CD4-positive, alpha-beta T cell treated with Interleukin-1 beta for 1 hour (primary cell): ENCODE measurements at regions not wholly inside any gene's neighbourhood (a gene's known extent, or its start where the extent isn't known, plus 50 kb on each side); places are given as distances from the start of the nearest gene placed in this dataset.

Source experiments
- DNase-seq, 2 donors: peaks; one replicate each; pipeline ENCODE4 v3.0.0-alpha.2; 2020 to 2022

- no peak for DNase-seq
Measured at GRCh38 chr6:102474041-102474807, 1080.7 kb downstream of the GRIK2 start.

DNA sequence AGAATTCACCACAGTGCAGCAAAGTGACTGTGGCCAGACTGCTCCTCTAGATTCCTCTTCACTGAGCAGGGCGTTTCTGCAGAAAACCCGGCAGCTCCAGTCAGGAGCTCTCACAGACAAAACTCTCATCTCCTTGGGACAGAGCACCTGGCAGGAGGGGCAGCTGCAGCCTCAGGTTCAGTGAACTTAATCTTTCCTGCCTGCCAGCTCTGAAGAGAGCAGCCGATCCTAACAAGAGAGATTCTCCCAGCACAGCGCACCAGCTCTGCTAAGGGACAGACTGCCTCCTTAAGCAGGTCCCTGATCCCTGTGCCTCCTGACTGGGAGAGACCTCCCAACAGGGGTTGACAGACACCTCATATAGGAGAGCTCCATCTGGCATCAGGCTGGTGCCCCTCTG is 1065.5 kb downstream of the GRIK2 start:
- DNase-seq = no peak

DNA sequence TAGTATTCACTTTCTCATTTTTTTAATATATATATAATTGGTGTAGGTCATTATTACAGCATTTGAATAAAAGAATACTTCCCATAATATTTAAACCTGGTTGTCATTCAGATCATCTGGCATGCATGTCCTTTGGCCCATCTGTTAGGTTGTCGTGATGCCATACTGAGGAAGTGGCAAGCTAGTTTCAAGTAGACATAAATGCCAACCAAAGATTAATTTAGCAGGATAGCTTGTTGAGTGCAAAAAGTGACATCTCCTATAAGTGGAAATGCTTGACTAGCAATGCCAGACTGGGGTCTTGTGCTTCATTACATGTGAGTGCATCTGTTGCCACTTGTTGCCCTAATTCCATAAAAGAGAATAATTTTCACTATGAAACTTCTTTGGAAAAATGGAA is 1044.7 kb downstream of the GRIK2 start:
- no peak for DNase-seq

DNA sequence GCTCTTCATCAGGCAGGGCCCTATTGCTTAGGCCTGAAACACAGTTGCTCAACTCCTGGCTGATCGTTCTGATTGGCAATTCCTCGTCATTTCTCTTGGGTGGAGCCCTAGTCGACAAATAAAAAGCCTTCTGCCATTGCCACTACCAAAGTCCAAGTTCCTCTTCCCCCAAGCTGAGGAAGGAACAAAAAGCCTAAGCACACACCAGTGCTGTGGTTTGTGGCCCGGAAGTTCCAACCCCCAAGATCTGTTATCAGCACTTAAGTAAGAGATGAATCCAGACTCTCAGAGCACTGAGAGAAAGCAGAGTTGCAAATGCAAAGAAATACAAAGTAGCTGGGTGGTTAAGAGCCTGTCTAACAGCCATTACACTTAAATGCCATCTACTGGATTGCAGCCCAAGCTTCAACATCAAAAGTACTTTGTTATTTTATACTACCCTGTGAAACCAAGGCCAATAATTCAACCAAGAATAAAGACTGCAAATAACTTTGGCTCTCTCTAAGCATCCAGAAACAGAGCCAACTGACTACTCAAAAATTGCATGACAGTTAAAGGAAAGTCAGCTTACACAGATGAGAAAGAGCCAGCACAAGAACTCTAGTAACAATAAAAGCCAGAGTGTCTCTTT is 1024.0 kb downstream of the GRIK2 start:
- DNase-seq = no peak

DNA sequence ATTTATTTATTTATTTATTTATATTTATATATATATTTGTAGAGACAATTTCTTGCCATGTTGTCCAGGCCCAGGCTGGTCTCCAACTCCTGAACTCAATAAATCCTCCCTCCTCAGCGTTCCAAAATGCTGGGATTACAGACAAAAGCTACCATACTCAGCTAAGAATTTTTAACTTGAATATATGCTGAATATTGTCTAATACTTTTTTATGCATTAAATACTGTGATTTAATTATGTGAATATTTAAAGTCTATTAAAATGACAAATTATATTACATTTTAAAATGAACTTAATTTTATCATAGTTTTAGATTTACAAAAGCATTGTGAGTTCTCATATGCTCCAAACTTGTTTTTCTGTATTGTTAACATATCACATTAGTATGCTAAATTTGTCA is 1022.4 kb downstream of the GRIK2 start:
- DNase-seq = no peak

GRCh38 chr6:102411796-102412195 is 1018.3 kb downstream of the GRIK2 start:
- no peak for DNase-seq

- DNase-seq = no peak
Measured at GRCh38 chr6:102407886-102408741, 1014.6 kb downstream of the GRIK2 start.

DNA sequence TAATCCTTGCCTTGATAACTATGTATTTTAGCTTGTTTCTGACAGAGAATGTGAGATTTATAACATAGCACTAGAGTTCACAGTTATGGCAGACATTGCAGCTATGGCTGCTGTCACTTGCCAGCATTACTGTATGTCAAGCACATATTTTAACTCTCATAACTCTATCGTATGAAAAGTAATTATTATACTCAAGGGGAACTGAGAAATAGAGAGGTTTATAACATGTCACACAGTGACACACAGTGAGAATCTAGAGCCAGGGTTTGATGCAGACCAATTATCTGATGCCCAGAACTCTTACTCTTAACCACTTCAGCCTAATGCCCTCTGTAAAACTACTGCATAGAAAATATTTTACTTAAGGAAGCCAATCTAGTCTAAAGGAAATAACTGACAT is 1012.4 kb downstream of the GRIK2 start:
- DNase-seq = no peak

DNA sequence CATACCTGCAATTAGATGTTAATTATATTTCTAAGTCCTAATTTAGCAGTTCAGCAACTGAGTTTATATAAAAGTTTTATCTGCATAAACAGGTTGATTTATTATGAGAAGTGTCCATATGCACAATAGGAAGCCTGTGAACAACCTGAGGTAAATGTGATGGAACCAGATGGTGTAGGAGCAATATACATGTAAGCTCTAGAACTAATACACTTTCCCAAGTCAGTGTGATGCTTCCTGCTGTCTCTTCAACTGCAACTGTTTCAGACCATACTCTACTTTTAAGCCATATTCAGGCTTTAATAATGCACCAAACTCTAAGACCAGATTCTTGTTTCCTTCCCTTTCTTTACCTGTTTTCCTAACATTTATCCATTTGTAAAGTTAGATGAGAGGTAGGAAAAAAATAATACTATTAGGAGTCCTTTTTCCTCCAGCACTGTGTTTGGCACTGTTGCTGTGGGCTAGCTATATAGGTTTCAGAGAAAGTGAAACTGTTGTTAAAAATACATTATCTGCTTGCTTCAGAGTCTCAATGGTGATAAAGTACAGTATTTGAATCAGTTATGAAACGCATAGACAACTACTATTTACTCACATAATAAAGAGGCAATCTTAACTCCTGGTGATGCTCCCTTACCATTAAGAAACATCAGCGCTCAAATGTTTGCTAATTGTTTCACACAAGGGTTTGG is 1009.3 kb downstream of the GRIK2 start:
- DNase-seq = no peak

DNA sequence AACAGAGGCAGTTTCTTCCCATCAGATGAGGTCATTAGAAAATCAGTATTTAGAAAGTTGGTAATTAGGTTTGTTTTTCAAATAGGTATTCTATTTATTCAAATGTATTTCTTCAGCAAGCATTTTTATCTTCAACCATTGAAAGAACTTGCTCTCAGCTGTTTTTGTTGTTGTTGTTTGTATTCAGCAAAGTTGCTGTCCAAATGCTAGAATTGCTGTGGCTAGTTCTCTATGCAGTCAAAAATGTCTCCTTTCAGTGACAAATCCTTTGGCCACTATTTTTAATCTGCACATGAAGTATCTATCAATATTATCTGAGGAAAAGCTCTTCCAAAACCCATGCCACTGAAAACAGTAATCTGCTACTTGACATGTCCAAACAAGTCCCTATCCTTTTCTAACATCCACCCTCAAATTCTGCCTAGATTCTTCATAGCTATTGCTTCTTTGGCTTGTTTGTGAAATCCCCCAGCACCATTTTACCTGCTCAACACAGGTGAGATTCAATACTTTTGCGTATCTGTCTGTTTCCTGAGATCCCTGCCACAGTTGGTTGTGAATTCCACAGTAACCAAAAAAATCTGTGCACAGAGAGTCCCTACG is 1005.4 kb downstream of the GRIK2 start:
- no peak for DNase-seq

GRCh38 chr6:102390541-102390940 is 997.0 kb downstream of the GRIK2 start:
- DNase-seq = no peak

GRCh38 chr6:102389994-102390393 is 996.5 kb downstream of the GRIK2 start:
- no peak for DNase-seq

- DNase-seq = no peak
Measured at GRCh38 chr6:102387326-102388033, 994.0 kb downstream of the GRIK2 start.

DNA sequence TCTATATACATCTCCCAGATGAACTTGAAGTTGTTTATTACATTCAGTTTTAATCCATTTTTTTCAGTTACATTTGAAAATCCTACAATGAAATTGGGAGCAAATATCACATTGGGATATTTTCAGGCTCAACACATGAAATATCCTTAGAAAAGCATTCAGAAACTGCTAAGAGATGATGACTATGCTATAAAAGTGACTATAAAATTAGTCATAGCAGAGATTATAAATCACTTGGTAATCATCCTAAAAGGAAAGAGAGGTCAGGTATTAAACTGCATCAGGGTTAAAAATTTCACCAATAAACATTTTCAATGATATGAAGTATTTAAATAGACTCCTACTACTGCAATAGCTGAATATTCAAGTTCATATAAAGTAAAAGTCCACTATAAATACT is 987.7 kb downstream of the GRIK2 start:
- DNase-seq = no peak

GRCh38 chr6:102356170-102356569 is 962.7 kb downstream of the GRIK2 start:
- DNase-seq = no peak

DNA sequence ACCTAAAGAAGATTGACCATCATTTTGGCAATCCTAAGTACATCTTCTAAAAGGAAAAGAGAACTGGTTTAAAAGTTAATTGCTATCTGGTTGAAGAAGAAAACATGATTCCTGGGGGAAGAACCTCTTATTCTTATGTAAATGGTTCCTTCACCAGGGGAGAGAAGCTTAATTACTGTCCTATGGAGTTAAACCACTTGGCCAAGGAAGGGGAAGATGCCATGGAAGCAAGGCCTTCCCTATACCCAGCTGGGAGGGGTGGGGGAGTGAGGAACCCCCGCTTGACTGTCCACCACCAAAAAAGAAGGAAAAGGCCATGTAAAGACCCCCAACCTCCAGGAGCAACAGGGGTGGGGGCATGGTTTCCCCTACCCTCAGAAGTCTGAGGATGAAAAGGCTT is 962.1 kb downstream of the GRIK2 start:
- DNase-seq = no peak

- DNase-seq = no peak
Measured at GRCh38 chr6:102352552-102352951, 959.0 kb downstream of the GRIK2 start.

DNA sequence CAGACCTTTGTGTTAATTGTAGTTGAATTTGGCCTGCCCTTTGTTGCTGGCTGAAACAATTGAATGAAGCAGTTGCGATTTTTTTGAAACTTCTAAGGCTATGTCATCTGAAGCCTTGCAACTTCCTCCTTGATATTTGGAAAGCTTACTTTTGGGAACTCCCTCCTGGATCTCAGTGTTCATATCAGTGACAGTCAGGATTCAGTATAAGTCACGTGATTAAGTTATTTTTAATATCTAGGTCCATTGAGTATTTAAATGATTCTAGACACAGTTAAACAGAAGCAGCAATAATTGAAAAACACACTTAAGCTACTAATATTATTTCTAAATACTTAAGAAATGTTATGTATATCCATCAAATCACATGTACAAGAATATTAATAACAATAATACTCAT is 951.3 kb downstream of the GRIK2 start:
- DNase-seq = no peak

DNA sequence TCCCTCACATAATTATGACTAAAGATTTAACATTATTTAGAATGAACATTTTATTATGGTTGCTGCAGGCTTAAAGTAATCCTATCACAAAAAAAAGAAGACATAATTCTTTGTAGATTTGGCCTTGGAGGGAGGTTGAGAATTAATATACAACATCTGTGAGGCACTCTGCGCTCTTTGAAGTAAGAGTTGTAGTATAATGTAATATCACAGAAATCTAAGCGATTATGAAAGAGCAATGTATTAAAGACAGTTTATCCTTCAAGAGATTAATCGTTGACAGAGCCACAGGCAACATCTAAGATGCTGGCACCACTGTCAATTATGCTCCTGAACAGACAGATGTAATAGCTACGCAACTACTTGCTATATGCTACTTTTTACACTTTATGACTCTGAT is 946.8 kb downstream of the GRIK2 start:
- DNase-seq = no peak

DNA sequence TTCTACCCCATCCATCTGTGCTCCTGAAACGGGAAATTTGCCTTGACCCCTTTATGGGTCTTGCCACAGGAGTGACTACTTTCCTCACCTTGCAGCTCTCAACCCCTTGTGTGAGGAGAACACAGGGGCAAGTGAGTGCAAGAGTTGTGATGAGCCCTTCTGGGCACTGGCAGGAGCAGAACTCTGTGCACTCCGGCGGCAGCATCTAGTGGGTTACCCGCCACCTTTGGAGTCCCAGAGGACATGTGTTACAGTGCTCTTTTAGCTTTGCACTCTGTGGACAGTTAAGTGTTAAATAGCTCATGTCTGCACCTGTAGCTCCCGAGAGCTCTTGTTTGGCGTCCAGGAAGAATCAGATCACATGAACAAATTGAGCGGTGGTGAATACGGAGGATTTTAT is 940.2 kb downstream of the GRIK2 start:
- no peak for DNase-seq

- DNase-seq = no peak
Measured at GRCh38 chr6:102327697-102328225, 934.3 kb downstream of the GRIK2 start.

GRCh38 chr6:102313699-102314098 is 920.2 kb downstream of the GRIK2 start:
- DNase-seq = no peak
